ENCODE measurements at regions not wholly inside any gene's neighbourhood (a gene's known extent, or its start where the extent isn't known, plus 50 kb on each side); places are given as distances from the start of the nearest gene placed in this dataset.

DNA sequence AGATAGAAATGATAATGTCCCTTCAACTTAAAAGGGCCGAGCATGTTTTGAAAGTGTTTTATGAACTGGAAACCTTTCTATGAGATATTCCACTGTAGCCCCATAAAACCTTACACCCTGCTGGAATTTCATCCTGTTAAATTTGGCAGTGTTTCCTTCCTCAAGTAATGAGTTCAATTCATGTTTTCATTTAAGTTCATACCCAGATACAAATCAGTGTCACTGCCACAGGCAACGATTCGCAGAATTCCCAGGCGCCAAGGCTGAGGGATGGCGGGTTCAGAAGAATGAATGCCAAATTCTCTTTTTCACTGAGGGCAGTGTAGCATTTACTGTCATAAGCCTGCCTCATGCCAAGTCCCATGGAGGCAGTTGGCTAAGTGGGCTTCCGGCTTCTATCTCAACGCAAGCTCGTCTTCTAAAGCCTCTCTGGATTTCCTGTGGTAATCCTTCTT is 511.8 kb upstream of the ID4 start:
- peak; percentile 43 for DNase-seq (ENCODE audit: low spot score)

- DNase-seq (ENCODE audit: low spot score): no peak
Measured at GRCh38 chr6:19327241-19327640, 509.9 kb upstream of the ID4 start.

GRCh38 chr6:19327661-19328060 is 509.5 kb upstream of the ID4 start:
- no peak for DNase-seq (ENCODE audit: low spot score)

DNA sequence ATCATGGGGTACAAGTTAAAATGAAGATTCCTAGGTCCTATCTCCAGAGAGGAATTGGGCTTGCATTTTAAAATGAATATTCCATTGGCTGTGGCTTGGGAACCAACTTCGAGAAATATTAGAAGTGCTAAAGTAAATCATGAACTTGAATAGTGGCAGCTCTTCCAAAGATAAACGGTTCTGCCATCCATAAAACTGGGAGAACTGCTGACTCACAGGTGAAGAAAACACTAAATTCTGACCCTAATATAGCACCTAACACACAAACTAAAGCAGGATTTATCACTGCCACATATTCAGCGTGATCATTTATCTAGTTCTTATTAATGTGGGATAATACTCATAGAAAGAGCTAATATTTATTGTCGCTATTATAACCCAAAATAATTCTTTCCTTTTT is 508.1 kb upstream of the ID4 start:
- no peak for DNase-seq (ENCODE audit: low spot score)

GRCh38 chr6:19331089-19331488 is 506.1 kb upstream of the ID4 start:
- DNase-seq (ENCODE audit: low spot score): no peak

DNA sequence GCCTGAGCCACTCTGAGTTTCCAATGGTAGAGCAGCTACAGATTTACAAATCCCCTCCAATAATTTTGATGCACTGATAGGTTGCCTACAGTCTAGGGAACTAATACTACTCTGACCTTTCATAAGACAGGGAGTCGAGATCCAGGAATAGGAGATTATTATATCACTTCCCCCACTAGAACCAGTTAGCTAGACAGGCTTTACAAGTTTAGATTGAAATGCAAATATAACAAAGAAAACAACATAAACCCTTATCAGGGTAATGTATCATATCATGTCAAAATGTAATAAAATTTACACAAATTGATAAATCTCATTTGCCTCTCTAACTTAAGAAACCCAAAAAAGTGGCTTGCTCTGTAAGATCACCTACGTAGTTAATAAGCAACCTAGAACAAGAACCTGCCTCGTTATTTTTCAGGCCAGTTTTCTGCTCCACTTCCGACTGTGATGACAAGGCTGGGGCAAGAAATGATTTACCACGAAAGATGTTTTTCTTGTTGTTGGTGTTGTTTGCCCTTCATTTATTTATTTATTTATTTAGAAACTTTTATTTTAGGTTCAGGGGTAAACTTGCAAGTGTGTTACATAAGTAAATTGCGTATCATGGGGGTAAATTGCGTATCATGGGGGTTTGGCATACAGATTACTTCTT is 504.2 kb upstream of the ID4 start:
- no peak for DNase-seq (ENCODE audit: low spot score)

GRCh38 chr6:19333936-19334335 is 503.2 kb upstream of the ID4 start:
- no peak for DNase-seq (ENCODE audit: low spot score)

GRCh38 chr6:19336579-19336978 is 500.6 kb upstream of the ID4 start:
- no peak for DNase-seq (ENCODE audit: low spot score)

DNA sequence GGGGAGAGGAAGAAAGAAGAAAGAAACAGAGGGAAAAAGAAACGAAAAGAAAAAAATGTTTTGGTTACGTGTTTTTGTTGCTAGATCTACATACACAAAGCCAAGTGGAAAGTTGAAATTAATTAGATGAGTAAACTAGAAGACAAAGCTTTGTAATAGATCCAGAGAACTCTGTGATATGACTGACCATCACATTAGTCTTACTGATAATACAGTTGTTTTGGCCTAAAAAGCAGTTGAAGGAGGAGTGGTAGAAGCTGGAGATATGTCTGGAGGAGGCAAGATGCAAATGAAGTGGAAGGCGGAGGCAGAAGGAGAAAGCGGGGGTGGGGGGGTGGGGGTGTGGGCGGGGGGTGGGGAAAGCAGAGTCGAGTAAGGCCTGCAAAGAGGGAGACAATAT is 500.1 kb upstream of the ID4 start:
- DNase-seq (ENCODE audit: low spot score): no peak

DNA sequence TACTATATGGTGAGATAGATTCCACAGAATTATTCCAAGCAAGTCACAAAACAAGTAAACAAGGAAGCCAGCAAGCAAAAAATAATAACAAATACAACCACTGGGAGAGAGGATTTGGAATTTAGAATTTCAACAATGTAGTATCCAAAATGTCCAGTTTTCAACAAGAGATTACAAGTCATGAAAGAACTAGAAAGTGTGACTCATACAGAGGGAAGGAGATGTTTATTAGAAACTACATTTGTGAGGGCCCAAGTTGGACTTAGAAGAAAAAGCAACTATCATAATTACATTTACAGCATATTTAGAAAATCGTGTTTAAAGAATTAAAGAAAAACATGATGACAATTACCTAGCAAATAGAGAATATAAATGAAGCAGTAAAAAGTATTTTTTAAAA is 494.6 kb upstream of the ID4 start:
- DNase-seq (ENCODE audit: low spot score): no peak

- no peak for DNase-seq (ENCODE audit: low spot score)
Measured at GRCh38 chr6:19349429-19349828, 487.7 kb upstream of the ID4 start.

DNA sequence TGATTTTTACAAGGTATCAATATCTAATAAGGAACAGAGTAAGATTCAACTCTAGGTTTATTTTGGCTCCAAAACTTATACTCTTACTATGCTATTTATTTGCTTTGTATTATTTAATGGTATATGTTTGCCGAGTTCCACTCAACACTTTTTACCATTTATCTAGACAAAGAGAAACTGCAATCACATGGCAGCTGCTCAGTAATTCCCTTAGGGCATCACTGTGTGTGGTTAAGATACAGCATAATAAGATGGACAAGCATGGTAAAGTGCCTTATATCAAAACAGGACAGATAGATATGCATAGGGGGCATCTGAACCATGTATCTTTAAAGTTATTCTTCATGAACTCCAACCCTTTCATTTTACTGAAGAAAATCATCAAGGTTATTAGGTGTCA is 483.0 kb upstream of the ID4 start:
- DNase-seq (ENCODE audit: low spot score): no peak

- DNase-seq (ENCODE audit: low spot score): no peak
Measured at GRCh38 chr6:19356692-19357091, 480.5 kb upstream of the ID4 start.

GRCh38 chr6:19362396-19362795 is 474.8 kb upstream of the ID4 start:
- DNase-seq (ENCODE audit: low spot score): no peak

DNA sequence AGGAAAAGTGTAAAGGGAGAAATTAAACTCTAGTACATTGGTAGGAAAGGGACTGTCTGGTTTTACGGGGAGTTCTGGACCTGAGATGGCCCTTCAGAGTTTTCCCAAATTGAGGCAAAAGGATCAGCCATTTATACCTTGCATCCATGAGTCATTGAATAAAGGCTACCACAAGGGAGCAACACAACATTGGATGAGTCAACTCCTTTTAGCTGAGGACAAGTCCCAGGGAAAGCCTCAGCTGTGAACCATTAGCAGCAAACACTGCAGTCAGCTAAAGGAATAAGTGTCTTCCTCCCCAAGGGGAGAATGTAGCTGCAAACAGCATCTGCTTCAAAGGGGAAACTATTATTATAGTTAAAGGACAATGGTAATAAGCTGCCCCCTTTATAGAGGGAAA is 468.7 kb upstream of the ID4 start:
- no peak for DNase-seq (ENCODE audit: low spot score)

DNA sequence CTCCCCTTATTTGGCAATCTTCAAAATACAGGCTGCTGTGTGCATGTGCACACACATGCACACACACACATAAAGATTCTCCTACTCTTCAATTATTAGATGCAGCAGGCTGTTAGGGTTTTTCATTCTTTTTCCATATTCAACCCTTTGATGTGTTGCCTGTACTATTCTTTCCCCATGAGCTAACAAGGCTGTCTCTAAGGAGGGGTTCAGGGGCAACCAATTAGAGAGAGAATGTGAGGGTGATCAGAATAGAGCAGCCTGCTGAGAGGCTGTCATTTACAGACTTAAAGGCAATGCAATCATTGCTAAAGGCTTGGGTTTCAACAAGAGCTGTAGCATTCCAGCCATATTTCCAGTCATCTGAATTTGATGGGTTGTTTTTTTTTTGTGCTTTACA is 467.4 kb upstream of the ID4 start:
- DNase-seq (ENCODE audit: low spot score): no peak

DNA sequence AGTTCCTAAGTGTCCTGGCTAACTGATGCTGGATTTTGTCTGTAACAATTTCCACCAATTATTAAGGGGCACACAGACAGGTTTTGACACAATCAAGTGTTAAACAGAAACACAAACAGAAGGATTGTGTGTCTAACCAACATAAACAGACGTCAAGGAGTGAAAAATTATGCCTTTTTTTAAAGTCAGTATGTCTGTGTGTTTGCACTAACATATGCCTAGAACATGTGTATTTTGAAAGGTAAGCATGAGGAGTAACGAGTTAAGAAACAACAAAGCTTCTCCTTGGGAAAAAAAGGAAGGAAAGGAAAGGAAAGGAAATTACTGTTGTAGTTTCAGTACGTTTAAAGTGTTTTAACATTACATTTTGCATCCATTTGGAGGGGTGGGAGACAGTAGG is 466.3 kb upstream of the ID4 start:
- no peak for DNase-seq (ENCODE audit: low spot score)

DNA sequence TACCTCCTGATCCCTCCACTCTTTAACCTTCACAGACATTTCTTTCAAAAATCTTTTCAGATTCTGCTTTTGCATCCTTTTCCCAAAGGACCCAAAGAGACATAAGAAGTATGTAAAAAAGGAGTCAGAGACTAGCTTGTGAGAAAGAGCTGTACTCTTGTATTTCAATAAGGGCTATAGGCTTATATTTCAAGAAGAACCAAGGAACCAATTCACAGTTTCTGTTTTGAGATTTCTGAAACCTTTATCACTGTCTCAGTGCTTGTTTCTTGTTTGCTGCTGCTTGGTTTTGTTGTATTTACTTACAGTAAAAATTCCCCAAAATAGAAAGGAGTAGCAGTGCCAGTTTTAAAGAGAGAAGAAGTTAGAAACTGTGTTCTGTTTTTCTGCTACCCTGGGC is 461.6 kb upstream of the ID4 start:
- DNase-seq (ENCODE audit: low spot score): no peak

GRCh38 chr6:19377722-19378121 is 459.4 kb upstream of the ID4 start:
- DNase-seq (ENCODE audit: low spot score): no peak

DNA sequence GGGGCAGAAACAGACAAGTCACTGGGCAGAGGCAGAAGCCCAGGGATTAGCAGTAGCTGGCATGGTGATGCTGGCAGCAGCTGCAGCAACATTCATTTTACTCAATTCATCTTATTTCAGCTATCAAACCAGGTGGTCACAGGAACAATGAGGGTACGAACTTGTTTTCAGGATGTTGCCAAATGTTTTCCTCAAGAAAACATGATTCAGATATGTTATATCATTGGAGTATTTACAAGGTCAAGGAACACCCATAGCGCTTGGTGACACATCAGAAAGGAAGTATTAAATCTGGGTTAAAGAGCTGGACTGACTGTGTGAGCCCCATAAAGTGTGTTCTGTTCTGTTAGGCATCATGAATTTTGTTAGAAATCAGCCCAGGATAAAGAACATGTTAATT is 456.9 kb upstream of the ID4 start:
- no peak for DNase-seq (ENCODE audit: low spot score)

- no peak for DNase-seq (ENCODE audit: low spot score)
Measured at GRCh38 chr6:19382676-19383075, 454.5 kb upstream of the ID4 start.

DNA sequence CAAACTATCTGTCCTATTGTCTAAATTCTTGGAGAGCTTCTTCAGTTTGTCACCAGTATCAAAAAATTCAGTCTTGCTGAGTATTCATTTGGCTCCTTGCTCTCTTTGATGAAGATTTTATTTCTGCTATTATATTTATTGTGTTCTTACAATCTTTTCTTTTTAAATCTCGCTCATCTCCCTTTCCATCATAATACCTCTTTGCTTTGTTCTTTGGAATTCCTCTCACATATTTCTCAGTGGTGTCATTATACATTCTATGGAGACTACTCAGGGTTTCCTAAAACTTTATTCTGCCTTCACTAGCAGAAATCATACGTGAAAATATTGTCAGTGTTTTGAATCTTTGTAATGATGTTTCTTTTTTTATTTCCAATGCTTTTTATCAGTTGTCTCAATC is 445.2 kb upstream of the ID4 start:
- no peak for DNase-seq (ENCODE audit: low spot score)

DNA sequence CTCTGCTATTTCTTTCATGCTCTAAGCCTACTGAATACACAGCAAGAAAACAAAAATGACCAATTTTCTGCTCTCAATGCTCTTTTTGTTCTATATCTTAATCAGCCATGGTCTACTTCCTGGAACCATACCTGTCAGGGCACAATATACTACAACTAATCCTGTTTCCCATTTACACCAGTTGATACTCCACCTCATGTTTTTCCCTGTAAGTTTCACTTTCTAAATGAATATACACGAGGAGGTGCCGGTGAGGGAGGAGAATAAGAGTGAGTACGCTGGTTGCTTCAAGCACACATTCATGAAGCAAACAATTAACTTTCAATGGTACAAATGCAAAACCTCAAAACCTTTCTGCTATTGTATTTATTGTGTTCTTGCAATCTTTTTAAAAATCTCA is 443.1 kb upstream of the ID4 start:
- no peak for DNase-seq (ENCODE audit: low spot score)

DNA sequence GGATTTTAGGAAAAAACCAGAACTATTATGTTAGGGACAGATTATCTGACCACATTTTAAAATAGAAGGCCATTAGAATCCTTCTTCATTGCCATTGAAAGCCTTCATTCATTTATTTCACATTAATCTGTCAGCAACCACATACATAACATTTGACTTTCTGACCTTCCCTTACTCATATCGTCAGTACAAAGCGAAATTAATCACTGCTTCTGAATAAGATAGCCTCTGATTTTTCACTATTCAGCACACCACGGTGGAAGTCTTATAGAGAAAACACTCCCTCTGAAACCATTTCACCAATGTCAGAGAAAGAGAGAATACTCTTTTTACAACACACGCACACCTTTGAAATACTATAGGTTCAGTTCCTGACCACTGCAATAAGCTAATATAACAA is 442.5 kb upstream of the ID4 start:
- DNase-seq (ENCODE audit: low spot score): no peak

- no peak for DNase-seq (ENCODE audit: low spot score)
Measured at GRCh38 chr6:19395316-19395715, 441.9 kb upstream of the ID4 start.

Measured in ureter (tissue), 1 donor.